Mononuclear cell (primary cell): ENCODE measurements at regions not wholly inside any gene's neighbourhood (a gene's known extent, or its start where the extent isn't known, plus 50 kb on each side); places are given as distances from the start of the nearest gene placed in this dataset.
"Not testable (repeated sequence)": the region's sequence is repeated elsewhere in the genome, so short reads cannot be mapped to it uniquely, and the experiment has no call there.

Experiments used
- H3K27me3 ChIP-seq: 2 replicates; pipeline ENCODE4 v1.6.0; 2011; ENCODE audit warnings: low read length, control low read depth; ENCODE audit not compliant: insufficient read depth
- H3K4me1 ChIP-seq: 2 replicates; pipeline ENCODE4 v1.5.1; 2011; ENCODE audit warnings: mild to moderate bottlenecking, low read length, control low read depth; ENCODE audit not compliant: insufficient read depth
- H3K4me3 ChIP-seq: 2 replicates; pipeline ENCODE4 v1.5.1; 2011; ENCODE audit warnings: mild to moderate bottlenecking, low read length, moderate library complexity
- H3K9me3 ChIP-seq: 2 replicates; pipeline ENCODE4 v1.5.1; 2011; ENCODE audit warnings: low read depth, mild to moderate bottlenecking, control low read depth, low read length

- Histone ChIP-seq H3K4me3 (no peak overlapping the region), H3K27me3 (no peaks in the 10 kb centered on the region), H3K9me3 (no peaks in the 10 kb centered on the region)
These were observed 170.0 kb downstream of the ADRA2C start for GRCh38 chr4:3936184-3936583.

GRCh38 chr4:3937849-3938562, 171.8 kb downstream of the ADRA2C start:
- not testable (repeated sequence) for H3K4me1 ChIP-seq, H3K27me3 ChIP-seq, H3K9me3 ChIP-seq, H3K4me3 ChIP-seq

More at GRCh38 chr4:3936184-3936583, 170.0 kb downstream of the ADRA2C start:
- H3K4me1 ChIP-seq = no peaks in the 10 kb centered on the region

- not testable (repeated sequence) for H3K27me3 ChIP-seq, H3K9me3 ChIP-seq, H3K4me1 ChIP-seq, H3K4me3 ChIP-seq
These were observed 172.5 kb downstream of the ADRA2C start for GRCh38 chr4:3938676-3939075.

GRCh38 chr4:3939954-3940591, 173.9 kb downstream of the ADRA2C start:
- not testable (repeated sequence) for H3K27me3 ChIP-seq, H3K4me1 ChIP-seq, H3K4me3 ChIP-seq, H3K9me3 ChIP-seq

- H3K27me3 ChIP-seq, H3K9me3 ChIP-seq, H3K4me1 ChIP-seq, H3K4me3 ChIP-seq: not testable (repeated sequence)
These were observed 175.7 kb downstream of the ADRA2C start for GRCh38 chr4:3941735-3942522.

- not testable (repeated sequence) for H3K4me3 ChIP-seq, H3K4me1 ChIP-seq, H3K27me3 ChIP-seq, H3K9me3 ChIP-seq
These were observed 176.4 kb downstream of the ADRA2C start for GRCh38 chr4:3942569-3942971.

GRCh38 chr4:3943051-3943450, 176.9 kb downstream of the ADRA2C start:
- H3K27me3 ChIP-seq, H3K4me3 ChIP-seq, H3K9me3 ChIP-seq, H3K4me1 ChIP-seq: not testable (repeated sequence)

- Histone ChIP-seq H3K4me3 (no peak overlapping the region), H3K27me3 (no peaks in the 10 kb centered on the region), H3K4me1 (no peaks in the 10 kb centered on the region), H3K9me3 (no peaks in the 10 kb centered on the region)
These were observed 179.5 kb downstream of the ADRA2C start for GRCh38 chr4:3945511-3946290.

GRCh38 chr4:3946553-3946952, 180.4 kb downstream of the ADRA2C start:
- not testable (repeated sequence) for H3K4me3 ChIP-seq, H3K27me3 ChIP-seq, H3K4me1 ChIP-seq

GRCh38 chr4:3947761-3948160, 181.6 kb downstream of the ADRA2C start:
- not testable (repeated sequence) for H3K4me1 ChIP-seq, H3K9me3 ChIP-seq, H3K4me3 ChIP-seq, H3K27me3 ChIP-seq

More at GRCh38 chr4:3946553-3946952, 180.4 kb downstream of the ADRA2C start:
- H3K9me3 ChIP-seq = not testable (repeated sequence)

- not testable (repeated sequence) for H3K4me1 ChIP-seq, H3K9me3 ChIP-seq, H3K4me3 ChIP-seq, H3K27me3 ChIP-seq
These were observed 182.0 kb downstream of the ADRA2C start for GRCh38 chr4:3948210-3948609.

GRCh38 chr4:3949916-3950315, 183.7 kb downstream of the ADRA2C start:
- H3K9me3 ChIP-seq, H3K4me1 ChIP-seq, H3K4me3 ChIP-seq, H3K27me3 ChIP-seq: not testable (repeated sequence)

- H3K4me1 ChIP-seq, H3K27me3 ChIP-seq, H3K9me3 ChIP-seq, H3K4me3 ChIP-seq: not testable (repeated sequence)
These were observed 186.4 kb downstream of the ADRA2C start for GRCh38 chr4:3952443-3953139.

GRCh38 chr4:3953140-3953489, 186.9 kb downstream of the ADRA2C start:
- H3K4me1 ChIP-seq, H3K27me3 ChIP-seq, H3K9me3 ChIP-seq, H3K4me3 ChIP-seq: not testable (repeated sequence)
